ENCODE measurements at regions not wholly inside any gene's neighbourhood (a gene's known extent, or its start where the extent isn't known, plus 50 kb on each side); places are given as distances from the start of the nearest gene placed in this dataset.

DNA sequence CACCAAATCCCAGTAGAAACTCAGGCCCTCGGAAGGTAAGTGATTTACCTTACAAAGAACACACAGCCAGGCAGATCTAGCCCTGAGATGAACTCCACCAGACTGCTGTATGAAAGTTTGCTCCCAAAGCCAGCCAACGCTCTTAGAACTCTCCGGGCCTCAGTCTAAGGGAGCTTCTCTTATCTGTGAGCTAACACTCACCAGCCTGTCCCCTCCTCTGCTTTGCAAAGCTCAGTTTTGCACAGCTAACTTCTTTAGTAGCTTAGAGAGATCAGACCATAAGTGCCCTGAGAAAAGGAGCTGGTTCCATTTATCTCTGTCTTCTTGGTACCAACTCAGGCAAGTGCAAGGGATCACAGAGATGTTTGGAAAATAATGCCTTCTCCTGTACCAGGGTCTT is 195.8 kb upstream of the JUN start:
- DNase-seq: no peak

GRCh38 chr1:58981392-58981791 is 197.5 kb upstream of the JUN start:
- DNase-seq: no peak

GRCh38 chr1:58982259-58982998 is 198.6 kb upstream of the JUN start:
- no peak for DNase-seq

DNA sequence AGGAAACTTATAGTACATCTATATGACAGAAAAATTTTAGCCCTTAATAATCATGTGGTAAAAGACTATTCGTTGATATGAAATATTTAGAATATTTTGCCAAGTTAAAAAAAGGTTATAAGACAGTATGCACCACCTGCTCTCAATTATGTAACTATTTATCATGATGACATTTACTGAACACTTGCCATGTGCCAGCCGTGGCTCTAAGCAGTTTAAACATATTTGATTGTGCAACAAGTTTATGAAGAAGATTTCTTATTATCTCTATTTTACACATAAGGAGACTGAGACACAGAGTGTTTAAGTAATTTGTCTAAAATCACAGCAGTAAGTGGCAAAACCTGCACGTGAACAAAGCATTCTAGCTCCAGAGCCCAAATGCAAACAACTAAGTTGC is 199.3 kb upstream of the JUN start:
- no peak for DNase-seq

DNA sequence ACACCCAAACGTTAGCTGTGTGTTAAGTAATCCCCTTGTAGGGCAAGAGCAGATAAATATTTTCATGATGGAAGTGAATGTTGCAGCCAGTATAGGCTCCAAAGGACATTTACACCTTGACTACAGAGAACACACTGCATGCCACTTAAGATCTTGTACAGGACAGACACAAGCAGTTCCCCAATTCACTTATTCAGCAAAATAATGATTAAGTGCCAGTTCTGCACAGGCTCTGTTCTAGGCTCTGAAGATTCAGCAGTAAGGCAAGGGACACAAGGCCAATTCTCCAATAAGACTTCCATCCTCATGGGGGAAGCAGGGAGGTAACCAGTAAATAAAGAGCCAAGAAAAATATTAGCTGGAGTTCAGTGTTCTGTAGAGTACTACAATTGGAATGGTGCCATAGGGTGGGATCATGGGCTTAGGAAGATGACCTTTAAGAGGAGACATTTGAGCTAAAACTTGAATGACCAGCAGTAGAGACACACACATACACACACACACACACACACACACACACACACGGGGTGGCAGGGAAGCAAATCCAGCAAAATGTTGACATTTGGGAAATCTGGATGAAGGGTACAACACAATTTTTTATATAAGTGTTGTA is 199.9 kb upstream of the JUN start:
- no peak for DNase-seq

- no peak for DNase-seq
Observed at GRCh38 chr1:58986996-58987767, 203.3 kb upstream of the JUN start.

- DNase-seq: no peak
Observed at GRCh38 chr1:58988752-58989151, 204.9 kb upstream of the JUN start.

DNA sequence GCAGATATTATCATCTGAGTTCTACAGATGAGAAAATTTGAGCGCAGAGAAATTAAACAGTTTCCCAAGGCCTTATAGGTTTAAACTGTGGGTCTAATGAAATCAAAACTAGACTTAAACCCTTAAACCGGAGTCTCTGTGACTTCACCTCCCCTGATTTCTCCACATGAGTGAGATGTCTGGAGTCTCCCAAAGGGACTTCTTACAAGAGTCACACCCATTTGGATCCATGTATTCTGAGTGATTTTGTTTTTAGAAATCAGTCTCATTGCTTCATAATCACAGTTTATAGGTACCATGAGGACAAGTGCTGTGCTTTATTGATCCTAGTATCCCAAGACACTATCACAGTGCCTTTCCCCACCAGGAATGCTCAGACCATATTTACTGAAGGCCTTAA is 206.0 kb upstream of the JUN start:
- DNase-seq: no peak

GRCh38 chr1:58991305-58991704 is 207.5 kb upstream of the JUN start:
- DNase-seq: no peak

DNA sequence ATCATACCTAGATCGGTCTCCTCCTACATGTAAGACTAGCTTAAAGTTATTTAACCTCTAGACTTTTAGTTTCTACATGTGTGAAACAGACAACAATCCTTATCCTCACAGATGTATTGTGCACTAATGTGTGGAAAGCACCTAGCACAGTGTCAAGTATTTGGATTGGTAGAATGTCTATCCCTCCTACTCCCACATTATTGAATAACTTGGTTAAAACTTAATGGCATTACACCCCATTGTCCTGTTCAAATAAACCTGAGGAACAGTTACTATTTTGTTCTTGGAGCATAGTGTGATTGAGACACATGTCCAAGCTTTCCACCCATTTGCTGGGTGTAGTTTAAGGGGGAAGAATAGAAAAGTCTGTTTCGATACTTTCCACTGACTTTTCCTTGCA is 208.8 kb upstream of the JUN start:
- DNase-seq: no peak

GRCh38 chr1:58993403-58993802 is 209.6 kb upstream of the JUN start:
- DNase-seq: no peak

DNA sequence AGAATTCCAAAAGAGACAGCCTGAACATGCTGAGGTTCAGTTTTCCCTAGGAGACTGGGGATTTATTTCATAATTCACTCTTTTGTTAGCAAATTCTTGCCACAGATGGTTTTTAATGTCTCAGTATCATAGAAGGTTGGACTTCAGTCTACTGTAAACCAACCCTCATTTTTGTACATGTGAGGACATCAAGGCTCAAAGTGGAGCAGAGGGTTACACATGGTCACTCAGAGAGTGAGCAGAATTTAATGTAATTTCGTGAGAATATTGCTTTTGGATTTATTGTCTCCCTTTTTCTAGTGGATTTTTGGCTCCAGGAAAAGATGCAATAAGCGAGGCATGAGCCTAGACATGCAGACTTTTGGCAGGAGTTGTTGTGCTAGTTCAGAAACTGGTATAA is 210.8 kb upstream of the JUN start:
- DNase-seq: no peak

DNA sequence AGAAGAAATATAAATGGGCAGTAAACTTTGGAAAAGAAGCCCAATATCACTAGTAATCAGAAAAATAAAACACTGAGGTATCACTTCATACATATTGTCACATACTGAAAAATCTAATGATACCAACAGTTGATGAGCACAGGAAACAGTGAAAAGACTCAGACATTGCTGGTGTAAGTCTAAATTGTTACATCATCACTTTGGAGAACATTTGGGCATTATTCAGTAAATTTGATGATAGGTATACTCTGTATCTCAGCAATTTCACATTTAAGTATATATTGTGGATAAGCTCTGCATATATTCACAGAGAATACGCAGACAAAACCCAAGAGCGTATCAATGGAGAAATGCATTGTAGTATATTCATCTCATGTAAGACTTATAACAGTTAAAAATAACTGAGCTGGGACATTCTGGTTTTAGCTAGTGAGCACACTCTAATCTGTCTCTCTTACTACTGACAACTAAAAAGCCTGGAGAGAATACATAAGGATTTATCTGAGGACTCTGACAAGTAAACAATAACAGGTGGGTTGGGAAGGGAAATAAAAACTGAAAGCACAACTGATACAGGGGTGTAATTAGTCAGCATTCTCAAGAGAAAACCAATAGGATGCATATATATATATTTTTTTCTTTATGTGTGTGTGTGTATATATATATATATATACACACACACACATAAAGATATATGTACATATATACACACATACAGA is 212.7 kb upstream of the JUN start:
- DNase-seq: no peak

DNA sequence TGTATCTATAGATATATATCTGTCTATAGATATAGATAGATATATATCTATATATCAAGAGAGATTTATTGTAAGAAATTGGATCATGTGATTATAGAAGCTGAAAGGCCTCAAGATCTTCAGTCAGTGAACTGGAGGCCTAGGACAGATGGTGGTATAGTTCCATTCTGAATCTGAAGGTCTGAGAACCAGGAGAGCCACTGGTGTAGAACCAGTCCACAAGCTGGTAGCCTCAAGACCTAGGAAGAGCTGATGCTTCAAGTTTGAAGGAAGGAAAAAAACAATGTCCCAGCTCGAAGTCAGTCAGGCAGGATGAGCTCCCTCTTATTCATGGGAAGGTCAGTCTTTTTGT is 213.2 kb upstream of the JUN start:
- DNase-seq: no peak

DNA sequence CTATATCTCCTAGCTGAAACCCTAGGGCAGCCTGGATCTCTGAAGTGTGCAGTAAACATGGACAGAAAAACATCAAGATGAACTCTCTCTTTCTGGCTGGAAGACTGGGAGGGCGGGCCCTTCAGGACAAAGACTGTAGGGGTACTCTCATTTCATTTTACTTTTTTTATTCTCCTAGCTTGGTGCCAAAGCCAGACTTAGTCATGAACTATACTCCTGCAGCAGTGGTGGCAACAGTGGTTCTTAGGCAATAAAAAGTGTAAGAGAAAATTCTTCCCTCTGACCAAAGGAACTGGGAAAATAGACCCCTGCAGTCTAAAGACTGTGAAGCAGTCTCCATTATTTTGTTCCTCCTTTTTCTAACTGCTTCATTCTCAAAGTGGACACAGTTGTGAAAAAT is 213.8 kb upstream of the JUN start:
- DNase-seq: no peak

GRCh38 chr1:58999676-59000075 is 215.8 kb upstream of the JUN start:
- DNase-seq: no peak

DNA sequence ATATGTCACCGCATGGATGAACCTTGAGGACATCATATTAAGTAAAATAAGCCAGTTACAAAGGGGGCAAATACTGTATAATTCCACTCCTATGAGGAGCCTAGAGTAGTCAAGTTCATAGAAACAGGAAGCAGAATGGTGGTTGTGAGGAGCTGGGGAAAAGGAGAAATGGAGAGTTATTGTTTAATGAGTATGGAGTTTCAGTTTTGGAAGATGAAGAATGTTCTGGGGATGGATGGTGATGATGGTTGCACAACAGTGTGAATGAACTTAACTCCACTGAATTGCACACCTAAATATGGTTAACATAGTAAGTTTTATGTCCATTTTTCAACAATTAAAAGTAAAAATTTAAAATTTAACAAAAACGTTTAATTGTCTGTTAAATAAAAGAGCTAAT is 220.9 kb upstream of the JUN start:
- DNase-seq: no peak

- no peak for DNase-seq
Observed at GRCh38 chr1:59005491-59006288, 221.8 kb upstream of the JUN start.

- DNase-seq: no peak
Observed at GRCh38 chr1:59006289-59006658, 222.4 kb upstream of the JUN start.

GRCh38 chr1:59006932-59007331 is 223.1 kb upstream of the JUN start:
- no peak for DNase-seq

DNA sequence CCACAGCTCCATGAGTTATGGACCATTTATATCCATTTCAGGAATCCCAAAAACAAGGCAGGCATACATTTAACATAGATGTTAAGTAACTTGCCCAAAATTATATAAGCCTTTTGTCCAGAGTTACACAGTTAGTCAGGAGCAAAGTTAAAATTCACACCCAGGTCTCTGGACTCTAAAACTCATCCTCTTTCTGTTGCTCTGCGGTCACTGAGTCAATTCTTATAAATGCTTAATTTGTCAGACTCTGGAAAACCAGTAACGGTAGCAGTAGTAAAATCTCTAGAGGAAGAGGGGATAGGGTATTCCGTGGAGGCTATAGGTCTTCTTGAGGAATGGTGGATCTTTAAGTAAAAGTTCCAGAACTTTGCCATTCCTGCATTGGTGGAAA is 223.6 kb upstream of the JUN start:
- no peak for DNase-seq

GRCh38 chr1:59007820-59008598 is 224.2 kb upstream of the JUN start:
- no peak for DNase-seq

Measured in KG1 (cell line).